Large intestine (tissue), 3 donors: ENCODE measurements at regions not wholly inside any gene's neighbourhood (a gene's known extent, or its start where the extent isn't known, plus 50 kb on each side); places are given as distances from the start of the nearest gene placed in this dataset.
A peak's percentile ranks its signal among the peaks of the same experiment; 100 is the strongest.
"Not testable (repeated sequence)": the region's sequence is repeated elsewhere in the genome, so short reads cannot be mapped to it uniquely, and the experiment has no call there.

Source experiments
- DNase-seq, 2 donors: peaks; one replicate each; pipeline versions ENCODE4 v3.0.0 to v3.0.0-alpha.2; 2013
- H3K27ac ChIP-seq: one replicate; pipeline ENCODE4 v1.5.1; 2013; ENCODE audit warnings: low read length
- H3K27me3 ChIP-seq: 2 replicates; pipeline ENCODE4 v1.6.1; 2013; ENCODE audit warnings: low read length; ENCODE audit not compliant: control insufficient read depth, insufficient read depth
- H3K36me3 ChIP-seq: 2 replicates; pipeline ENCODE4 v1.6.1; 2013; ENCODE audit warnings: low read length; ENCODE audit not compliant: control insufficient read depth, insufficient read depth
- H3K4me1 ChIP-seq: one replicate; pipeline ENCODE4 v1.6.1; 2013; ENCODE audit warnings: low read length; ENCODE audit not compliant: control insufficient read depth, insufficient read depth
- H3K4me3 ChIP-seq: one replicate; pipeline ENCODE4 v1.5.1; 2013; ENCODE audit warnings: low read length
- H3K9me3 ChIP-seq: one replicate; pipeline ENCODE4 v1.6.1; 2013; ENCODE audit warnings: mild to moderate bottlenecking, low read depth, low read length, moderate library complexity; ENCODE audit not compliant: control insufficient read depth
- WGBS: methylation state at CpG from one replicate; pipeline ENCODE4 v1.1.5; 2013; ENCODE audit warnings: low lambda C conversion rate; ENCODE audit not compliant: insufficient coverage; 5-methylcytosine and 5-hydroxymethylcytosine counted together

DNA sequence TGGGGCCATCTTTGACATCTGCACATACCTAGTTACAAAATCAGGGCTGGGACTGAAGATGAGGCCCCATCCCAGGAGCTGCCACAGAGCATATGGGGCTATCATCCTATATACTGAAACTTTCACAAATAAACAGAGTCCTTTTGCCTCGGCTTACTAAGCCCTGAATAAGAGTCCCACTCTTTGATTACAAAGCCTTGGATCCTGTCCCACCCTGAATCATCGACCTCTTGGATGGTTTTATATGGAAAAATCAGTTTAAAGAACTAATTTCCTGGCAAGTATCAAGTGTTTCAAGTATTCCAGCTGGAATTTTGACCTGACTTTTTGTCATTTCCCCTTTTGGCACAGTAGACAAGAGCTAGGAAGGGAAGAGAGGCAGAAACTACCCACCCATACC lies 331.3 kb upstream of the FRG2C start:
- Histone ChIP-seq H3K4me3 (no peak overlapping the region), H3K27ac (no peak overlapping the region), H3K9me3 (no peaks in the 10 kb centered on the region), H3K36me3 (no peaks in the 10 kb centered on the region), H3K27me3 (no peaks in the 10 kb centered on the region), H3K4me1 (no peaks in the 10 kb centered on the region)
- peak in 1 of 2 donors; percentile 9 for DNase-seq
- no CpG with 5 or more reads among the region's 2 CpGs for WGBS

DNA sequence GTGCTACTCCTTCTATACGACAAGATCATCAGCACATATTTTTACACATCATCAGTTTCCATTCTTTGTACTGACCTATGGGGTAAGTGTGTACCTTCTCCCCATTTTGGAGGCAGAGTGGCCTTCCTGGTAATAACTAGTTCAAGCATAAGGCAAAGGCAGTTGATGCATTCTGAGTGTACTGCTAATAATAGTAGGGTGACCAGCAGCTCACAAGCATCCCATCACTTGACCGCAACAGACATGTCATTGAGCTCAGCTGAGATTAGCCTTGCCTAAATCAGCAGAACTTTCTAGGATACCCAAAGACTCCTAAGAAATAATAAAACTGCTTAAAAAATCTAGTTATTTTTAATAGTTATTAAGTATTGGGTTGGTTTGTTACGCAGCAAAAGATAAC lies 329.8 kb upstream of the FRG2C start:
- no peaks in the 10 kb centered on the region for H3K4me1 ChIP-seq
- WGBS, result 100% methylated on average over 1 of the region's 3 CpGs
- DNase-seq, result no peak
- H3K27ac ChIP-seq, result no peak overlapping the region
- no peak overlapping the region for H3K4me3 ChIP-seq
- H3K9me3 ChIP-seq, result no peaks in the 10 kb centered on the region
- H3K36me3 ChIP-seq, result no peaks in the 10 kb centered on the region
- no peaks in the 10 kb centered on the region for H3K27me3 ChIP-seq

DNA sequence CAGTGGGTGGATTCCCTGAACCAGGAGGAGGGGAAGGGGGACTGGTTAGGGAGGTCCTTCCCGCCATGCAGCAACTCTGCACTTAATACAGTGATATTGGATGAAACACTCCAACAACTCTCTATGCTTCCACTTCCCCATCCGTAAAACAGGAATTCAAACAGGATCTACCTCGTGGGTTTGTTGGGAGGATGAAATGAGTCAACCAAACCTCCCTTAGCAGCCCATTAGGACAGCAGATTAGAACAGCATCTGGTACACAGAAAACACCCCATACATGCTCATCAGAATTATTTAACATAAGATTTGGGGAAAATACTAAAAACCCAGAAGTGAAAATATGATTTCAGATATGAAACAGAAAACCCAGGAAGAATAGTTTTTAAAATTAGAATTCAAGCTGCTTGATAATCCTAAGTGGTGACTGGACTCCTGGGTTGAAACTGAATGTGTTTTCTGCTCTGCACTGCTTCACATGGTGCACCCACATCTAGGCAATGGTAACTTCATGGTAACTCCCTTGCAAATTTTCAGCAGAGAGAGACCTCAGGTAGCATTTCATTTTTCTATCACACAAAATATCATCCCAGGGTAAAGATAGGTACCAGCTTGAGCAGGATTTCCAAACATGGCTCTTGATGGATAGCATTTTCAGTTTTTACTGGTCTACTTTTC lies 326.8 kb upstream of the FRG2C start:
- no CpG with 5 or more reads among the region's 3 CpGs for WGBS
- Histone ChIP-seq H3K27ac (no peak overlapping the region), H3K4me3 (no peak overlapping the region), H3K9me3 (no peaks in the 10 kb centered on the region), H3K27me3 (no peaks in the 10 kb centered on the region), H3K4me1 (no peaks in the 10 kb centered on the region), H3K36me3 (no peaks in the 10 kb centered on the region)
- no peak for DNase-seq

DNA sequence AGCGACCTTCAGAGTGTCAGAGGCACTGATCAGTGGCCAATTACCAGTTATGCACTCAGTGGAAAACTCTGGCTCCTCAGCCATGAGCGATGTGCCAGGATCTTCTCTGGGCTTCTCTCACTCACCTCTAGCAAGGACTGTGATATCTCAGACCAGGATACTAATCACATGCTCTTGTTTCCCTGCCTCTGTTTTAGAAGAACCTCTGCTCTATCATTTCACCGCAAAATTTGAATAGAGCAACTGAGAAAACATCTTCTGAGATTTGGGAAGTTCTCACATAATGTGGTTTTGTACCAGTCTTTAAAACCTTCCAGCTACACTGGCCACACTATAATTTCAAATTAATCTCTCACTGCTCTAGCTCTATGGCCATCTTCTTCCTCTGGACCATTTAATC lies 325.8 kb upstream of the FRG2C start:
- H3K4me1 ChIP-seq, result no peaks in the 10 kb centered on the region
- no peaks in the 10 kb centered on the region for H3K9me3 ChIP-seq
- no peak for DNase-seq
- no peaks in the 10 kb centered on the region for H3K36me3 ChIP-seq
- 86% methylated on average over 1 of the region's 3 CpGs for WGBS
- no peaks in the 10 kb centered on the region for H3K27me3 ChIP-seq
- H3K27ac ChIP-seq, result no peak overlapping the region
- no peak overlapping the region for H3K4me3 ChIP-seq

DNA sequence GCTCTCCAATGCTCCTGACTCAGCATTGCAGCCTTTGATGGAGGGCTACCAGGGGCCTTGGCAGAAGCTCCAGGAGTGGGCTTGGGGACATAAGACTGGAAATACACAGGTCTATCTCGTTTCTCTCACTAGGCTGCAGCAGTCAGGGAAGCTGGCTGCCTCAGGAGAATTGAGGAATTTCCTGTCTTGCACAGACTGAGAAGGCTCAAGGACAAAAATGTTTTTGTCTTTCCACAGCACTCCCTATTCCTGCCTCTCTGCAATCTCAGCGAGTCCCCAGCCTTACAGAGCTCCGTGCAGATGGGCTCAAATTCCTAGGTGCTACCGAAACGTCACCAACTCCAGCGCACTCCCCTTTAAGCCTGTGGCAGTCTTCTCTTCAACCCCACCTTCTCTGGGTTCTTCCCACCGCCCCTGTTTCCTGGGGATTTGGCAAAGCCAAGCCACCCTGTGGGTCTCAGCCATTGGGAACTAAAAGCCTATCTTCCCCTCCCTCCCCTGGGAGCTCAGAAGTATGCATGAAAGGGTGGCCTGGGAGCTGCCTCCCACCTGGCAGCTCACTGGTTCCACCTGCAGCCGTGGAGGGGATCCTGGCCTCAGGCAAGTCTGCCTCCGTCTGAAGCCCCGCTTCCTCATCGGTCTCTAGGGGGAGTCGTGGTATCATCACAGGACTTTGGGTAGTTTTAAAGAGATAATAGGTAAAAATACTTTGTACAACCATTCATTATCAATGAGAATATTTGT lies 322.6 kb upstream of the FRG2C start:
- no peaks in the 10 kb centered on the region for H3K4me1 ChIP-seq
- no peak overlapping the region for H3K4me3 ChIP-seq
- no peaks in the 10 kb centered on the region for H3K36me3 ChIP-seq
- DNase-seq, result no peak
- no peak overlapping the region for H3K27ac ChIP-seq
- no peaks in the 10 kb centered on the region for H3K9me3 ChIP-seq
- WGBS, result no CpG with 5 or more reads among the region's 12 CpGs
- H3K27me3 ChIP-seq, result no peaks in the 10 kb centered on the region

DNA sequence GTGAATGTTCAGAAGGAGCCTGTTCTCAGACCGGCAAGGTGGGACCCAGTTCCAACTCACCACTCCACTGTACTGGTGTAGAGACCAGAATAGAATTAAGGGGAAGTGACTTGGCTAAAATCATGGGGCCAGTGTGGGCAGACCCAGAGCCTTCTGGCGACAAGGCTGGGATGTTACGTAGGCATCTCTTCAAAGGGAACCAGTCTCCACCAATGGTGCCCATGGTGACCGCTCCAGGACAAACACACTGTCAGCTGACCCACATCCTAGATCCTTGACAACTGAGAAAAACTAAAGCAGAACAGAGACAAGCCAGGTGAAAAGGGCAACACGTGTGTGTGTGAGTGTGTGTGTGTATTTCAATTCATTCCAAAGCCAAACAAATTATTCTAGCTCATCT lies 321.7 kb upstream of the FRG2C start:
- DNase-seq, result no peak
- Histone ChIP-seq H3K9me3 (no peaks in the 10 kb centered on the region), H3K27me3 (no peaks in the 10 kb centered on the region), H3K4me1 (no peaks in the 10 kb centered on the region), H3K27ac (no peak overlapping the region), H3K4me3 (no peak overlapping the region), H3K36me3 (no peaks in the 10 kb centered on the region)
- no CpG with 5 or more reads among the region's 5 CpGs for WGBS

DNA sequence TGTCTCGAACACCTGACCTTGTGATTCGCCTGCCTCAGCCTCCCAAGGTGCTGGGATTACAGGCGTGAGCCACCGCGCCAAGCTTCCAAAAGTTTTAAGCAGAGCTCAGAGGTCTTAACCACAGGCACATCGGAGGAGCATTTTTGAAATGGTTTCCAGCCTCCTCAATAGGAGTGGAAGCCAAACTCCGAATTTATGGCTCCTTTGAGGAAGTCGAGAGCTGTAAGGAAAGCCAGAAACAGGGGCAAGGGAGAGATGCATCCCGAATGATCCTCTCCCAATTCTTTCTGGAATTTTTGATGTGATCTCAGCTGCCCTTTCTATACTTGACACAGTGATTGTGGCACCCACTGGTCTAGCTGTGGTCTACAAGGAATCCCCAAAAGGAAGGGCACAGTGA lies 313.6 kb upstream of the FRG2C start:
- H3K9me3 ChIP-seq, H3K4me1 ChIP-seq, H3K36me3 ChIP-seq, H3K27me3 ChIP-seq, H3K4me3 ChIP-seq, H3K27ac ChIP-seq, DNase-seq: not testable (repeated sequence)
- WGBS, result no CpG with 5 or more reads among the region's 9 CpGs

DNA sequence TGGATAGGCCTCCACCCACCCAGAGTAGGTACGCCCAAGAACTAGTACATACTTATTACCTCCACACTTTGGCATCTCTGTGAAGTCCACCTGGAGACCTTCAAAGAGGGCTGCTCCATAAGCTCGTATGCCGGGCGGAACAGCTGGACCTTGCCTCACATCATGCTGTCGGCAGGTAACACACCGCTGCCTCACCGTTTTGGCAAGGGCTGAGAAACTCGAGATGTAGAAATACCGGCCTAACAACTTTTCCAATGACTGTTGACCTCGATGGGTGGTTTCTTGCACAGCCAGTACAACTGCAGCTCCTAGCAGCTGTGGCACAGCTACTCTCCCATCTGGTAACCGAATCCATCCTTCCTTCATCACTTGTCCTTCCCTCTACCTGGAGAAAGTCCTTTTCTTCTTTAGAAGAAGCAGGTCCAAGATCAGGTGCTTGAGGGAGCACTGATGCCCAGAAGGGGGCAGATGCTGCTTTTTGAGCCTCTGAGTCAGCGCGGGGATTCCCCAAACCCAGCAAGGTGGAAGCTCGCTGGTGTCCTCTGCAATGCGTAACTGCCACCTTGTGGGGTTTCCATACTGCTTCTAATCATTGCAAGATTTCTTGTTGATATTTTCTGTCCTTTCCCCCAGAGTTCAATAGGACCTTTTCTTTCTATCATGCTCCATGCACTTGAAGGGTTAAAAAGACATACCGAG lies 301.9 kb upstream of the FRG2C start:
- H3K4me3 ChIP-seq, H3K4me1 ChIP-seq, H3K27me3 ChIP-seq, H3K36me3 ChIP-seq, H3K9me3 ChIP-seq, DNase-seq, H3K27ac ChIP-seq: not testable (repeated sequence)
- WGBS, result no CpG with 5 or more reads among the region's 16 CpGs

DNA sequence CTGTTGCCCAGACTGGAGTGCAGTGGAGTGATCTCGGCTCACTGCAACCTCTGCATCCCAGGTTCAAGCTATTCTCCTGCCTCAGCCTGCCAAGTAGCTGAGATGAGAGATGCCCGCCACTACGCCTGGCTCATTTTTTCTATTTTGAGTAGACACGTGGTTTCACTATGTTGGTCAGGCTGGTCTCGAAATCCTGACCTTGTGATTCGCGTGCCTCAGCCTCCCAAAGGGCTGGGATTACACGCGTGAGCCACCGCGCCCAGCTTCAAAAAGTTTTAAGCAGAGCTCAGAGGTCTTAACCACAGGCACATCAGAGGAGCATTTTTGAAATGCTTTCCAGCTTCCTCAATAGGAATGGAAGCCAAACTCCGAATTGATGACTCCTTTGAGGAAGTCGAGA lies 291.2 kb upstream of the FRG2C start:
- no CpG with 5 or more reads among the region's 13 CpGs for WGBS
- not testable (repeated sequence) for H3K4me3 ChIP-seq, H3K27me3 ChIP-seq, H3K4me1 ChIP-seq, H3K9me3 ChIP-seq, H3K36me3 ChIP-seq, H3K27ac ChIP-seq, DNase-seq

DNA sequence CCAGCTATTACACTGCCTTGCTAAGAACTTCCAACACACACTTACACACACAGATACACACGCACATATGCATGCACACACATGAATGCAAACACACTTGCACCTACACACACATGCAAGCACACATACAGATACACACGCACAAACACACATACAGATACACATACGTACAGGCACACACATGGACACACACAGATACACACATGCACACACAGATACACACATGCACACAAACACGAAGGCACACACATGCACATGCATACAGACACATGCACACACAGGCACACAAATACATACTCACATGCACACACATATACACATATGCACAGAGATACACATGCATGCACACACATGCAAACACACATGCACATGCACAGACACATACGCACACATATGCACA lies 284.3 kb upstream of the FRG2C start:
- H3K27me3 ChIP-seq, H3K36me3 ChIP-seq, H3K4me3 ChIP-seq, DNase-seq, H3K27ac ChIP-seq, H3K9me3 ChIP-seq, H3K4me1 ChIP-seq: not testable (repeated sequence)
- WGBS, result no CpG with 5 or more reads among the region's 5 CpGs
